Neutrophil (primary cell): ENCODE measurements at regions not wholly inside any gene's neighbourhood (a gene's known extent, or its start where the extent isn't known, plus 50 kb on each side); places are given as distances from the start of the nearest gene placed in this dataset.

ENCODE experiments used
- H3K27ac ChIP-seq: fragments of 200-600 bp; sonication (generic); 2 replicates; pipeline ENCODE4 v1.5.1; 2016; ENCODE audit warnings: mild to moderate bottlenecking, moderate library complexity
- H3K27me3 ChIP-seq: fragments of 200-600 bp; sonication (generic); 2 replicates; pipeline ENCODE4 v1.6.0; 2016; ENCODE audit warnings: mild to moderate bottlenecking
- H3K36me3 ChIP-seq: fragments of 200-600 bp; sonication (generic); 2 replicates; pipeline ENCODE4 v1.5.1; 2017
- H3K4me1 ChIP-seq, 2 experiments: fragments of 200-600 bp in 1 of 2; sonication (generic) in 1 of 2; 1 replicate in 1 of 2; 2 replicates in 1 of 2; pipeline versions ENCODE4 v1.5.1 to v1.6.1; 2013 to 2016; ENCODE audit warnings: low read depth in 1 of 2, low read length in 1 of 2, mild to moderate bottlenecking in 1 of 2, moderate library complexity in 1 of 2; ENCODE audit not compliant: control insufficient read depth in 1 of 2, insufficient read depth in 1 of 2
- H3K4me3 ChIP-seq, 2 experiments: fragments of 200-600 bp in 1 of 2; sonication (generic) in 1 of 2; 1 replicate in 1 of 2; 2 replicates in 1 of 2; pipeline ENCODE4 v1.5.1; 2013 to 2016; ENCODE audit warnings: low read depth in 1 of 2, low read length in 1 of 2, mild to moderate bottlenecking in 1 of 2, moderate library complexity in 1 of 2
- H3K9me3 ChIP-seq: fragments of 200-600 bp; sonication (generic); 2 replicates; pipeline ENCODE4 v1.5.1; 2016
- TF ChIP-seq, protein P1 (sequence below): fragments of 200-600 bp; sonication (generic); IDR thresholded peaks from 2 replicates; pipeline ENCODE4 v1.5.1; 2016; ENCODE audit warnings: antibody characterized with exemption

DNA sequence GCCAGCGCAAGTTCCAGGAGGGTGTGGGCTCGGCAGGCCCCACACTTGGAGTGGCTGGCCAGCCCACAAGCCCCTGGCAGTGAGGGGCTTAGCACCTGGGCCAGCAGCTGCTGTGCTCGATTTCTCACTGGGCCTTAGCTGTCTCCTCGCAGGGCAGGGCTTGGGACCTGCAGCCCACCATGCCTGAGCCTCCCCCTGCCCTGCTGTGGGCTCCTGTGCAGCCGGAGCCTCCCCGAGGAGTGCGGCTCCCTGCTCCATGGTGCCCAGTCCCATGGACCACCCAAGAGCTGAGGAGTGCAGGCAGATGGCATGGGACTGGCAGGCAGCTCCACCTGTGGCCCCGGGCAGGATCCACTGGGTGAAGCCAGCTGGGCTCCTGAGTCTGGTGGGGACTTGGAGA, 139.2 kb upstream of the CXCL13 start:
- Histone ChIP-seq H3K36me3 (no peaks in the 10 kb centered on the region), H3K27ac (no peak overlapping the region)

DNA sequence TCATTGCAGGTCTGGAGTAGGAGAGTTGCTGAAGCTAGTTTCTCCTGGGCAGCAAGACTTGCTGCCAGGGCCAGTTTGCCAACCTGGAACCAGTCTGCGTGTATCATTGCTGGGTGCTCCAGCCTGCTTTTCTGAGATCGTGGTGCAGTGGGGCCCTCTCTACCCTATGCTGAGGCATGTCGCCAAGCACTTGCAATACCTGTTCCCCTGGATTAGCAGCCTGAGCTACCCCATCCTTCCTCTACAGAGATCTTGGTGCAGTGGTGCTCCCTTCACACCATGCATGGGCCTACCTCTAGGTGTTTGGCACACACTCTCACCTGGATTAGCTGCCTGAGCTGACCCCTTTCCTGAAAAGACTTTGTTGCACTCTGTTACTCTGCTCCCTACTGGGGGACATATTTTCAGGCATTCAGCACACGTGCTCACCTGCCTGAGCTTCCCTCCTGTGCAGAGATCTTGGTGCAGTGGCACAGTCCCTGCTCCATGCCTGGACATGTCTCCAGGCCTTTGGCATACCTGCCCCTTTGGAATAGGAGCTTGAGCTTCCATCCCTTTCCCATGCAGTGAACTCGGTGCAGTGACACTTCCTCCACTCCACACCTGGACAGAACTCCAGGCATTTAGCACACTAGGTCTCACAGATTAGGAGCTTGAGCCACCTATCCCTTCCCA, 133.7 kb upstream of the CXCL13 start:
- Histone ChIP-seq H3K36me3 (no peaks in the 10 kb centered on the region), H3K9me3 (no peaks in the 10 kb centered on the region), H3K27me3 (no peaks in the 10 kb centered on the region), H3K4me1 (no peaks in the 10 kb centered on the region), H3K4me3 (no peak overlapping the region), H3K27ac (no peak overlapping the region)
- TF ChIP-seq, protein P1, sequence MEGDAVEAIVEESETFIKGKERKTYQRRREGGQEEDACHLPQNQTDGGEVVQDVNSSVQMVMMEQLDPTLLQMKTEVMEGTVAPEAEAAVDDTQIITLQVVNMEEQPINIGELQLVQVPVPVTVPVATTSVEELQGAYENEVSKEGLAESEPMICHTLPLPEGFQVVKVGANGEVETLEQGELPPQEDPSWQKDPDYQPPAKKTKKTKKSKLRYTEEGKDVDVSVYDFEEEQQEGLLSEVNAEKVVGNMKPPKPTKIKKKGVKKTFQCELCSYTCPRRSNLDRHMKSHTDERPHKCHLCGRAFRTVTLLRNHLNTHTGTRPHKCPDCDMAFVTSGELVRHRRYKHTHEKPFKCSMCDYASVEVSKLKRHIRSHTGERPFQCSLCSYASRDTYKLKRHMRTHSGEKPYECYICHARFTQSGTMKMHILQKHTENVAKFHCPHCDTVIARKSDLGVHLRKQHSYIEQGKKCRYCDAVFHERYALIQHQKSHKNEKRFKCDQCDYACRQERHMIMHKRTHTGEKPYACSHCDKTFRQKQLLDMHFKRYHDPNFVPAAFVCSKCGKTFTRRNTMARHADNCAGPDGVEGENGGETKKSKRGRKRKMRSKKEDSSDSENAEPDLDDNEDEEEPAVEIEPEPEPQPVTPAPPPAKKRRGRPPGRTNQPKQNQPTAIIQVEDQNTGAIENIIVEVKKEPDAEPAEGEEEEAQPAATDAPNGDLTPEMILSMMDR: no peak

More for the DNA sequence above, 139.2 kb upstream of the CXCL13 start:
- no peaks in the 10 kb centered on the region for H3K27me3 ChIP-seq
- no peaks in the 10 kb centered on the region for H3K9me3 ChIP-seq
- TF ChIP-seq, protein P1: no peak
- H3K4me1 ChIP-seq: no peaks in the 10 kb centered on the region
- H3K4me3 ChIP-seq: no peak overlapping the region

DNA sequence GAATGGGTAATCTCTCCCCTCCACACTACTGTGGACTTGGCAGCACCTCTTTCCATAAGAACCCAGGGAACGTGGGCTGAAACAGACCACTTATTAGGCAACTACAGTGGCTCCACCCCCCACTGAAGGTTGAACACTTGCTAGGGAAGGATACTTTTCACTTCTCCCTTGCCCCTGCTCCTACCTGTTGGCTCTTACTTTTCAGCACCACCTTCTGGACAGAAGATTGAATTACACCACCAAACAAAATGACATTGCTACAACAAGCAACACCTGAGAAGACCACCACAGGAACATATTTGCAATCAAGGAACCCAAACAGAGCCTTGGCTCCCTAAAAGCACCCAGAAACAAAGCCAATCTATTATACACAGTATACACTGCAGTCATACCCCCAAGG, 132.1 kb upstream of the CXCL13 start:
- H3K4me3 ChIP-seq: no peak overlapping the region
- no peaks in the 10 kb centered on the region for H3K9me3 ChIP-seq
- no peaks in the 10 kb centered on the region for H3K27me3 ChIP-seq
- H3K4me1 ChIP-seq: no peaks in the 10 kb centered on the region
- no peaks in the 10 kb centered on the region for H3K36me3 ChIP-seq
- TF ChIP-seq, protein P1: no peak
- no peak overlapping the region for H3K27ac ChIP-seq

DNA sequence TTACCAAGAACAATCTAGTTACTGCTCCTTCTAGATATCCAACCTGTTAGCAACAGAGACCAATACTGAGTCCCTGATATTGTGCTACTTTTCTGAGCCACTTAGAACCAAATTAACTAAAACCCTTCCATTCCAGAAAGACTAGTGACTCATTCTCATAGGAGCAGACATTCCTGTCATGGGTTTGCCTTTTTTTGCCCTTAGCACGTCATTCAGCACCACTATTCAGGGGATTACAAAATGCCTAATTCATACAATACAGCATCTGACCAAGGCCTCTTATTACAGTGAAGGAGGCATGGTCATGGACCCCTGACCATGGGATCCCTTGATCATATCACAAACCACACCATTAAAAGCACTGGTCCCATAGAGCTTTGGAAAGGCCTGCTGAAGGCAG, 123.8 kb upstream of the CXCL13 start:
- no peaks in the 10 kb centered on the region for H3K27me3 ChIP-seq
- no peak overlapping the region for H3K27ac ChIP-seq
- no peaks in the 10 kb centered on the region for H3K4me1 ChIP-seq
- TF ChIP-seq, protein P1: no peak
- H3K9me3 ChIP-seq: no peaks in the 10 kb centered on the region
- H3K4me3 ChIP-seq: no peak overlapping the region
- no peaks in the 10 kb centered on the region for H3K36me3 ChIP-seq

DNA sequence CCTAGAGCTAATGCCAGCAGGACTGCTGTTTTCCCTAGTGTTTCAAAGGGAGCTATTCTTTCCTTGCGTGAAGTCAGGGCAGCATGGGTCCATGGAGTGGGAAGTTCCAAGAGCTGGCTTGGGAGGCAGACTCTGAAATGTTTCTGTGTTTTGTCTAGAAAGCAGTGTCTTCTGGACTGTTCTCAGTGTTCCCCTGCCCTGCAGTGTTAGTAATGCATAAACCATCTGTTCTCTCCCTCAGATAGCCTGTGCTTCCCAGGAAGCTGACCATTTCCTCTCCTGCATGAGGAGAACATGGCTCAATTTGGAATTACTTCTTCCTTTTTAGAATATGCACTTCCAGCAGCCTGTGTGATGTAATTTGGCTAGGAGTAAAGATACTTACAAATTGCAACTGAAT, 116.7 kb upstream of the CXCL13 start:
- Histone ChIP-seq H3K9me3 (no peaks in the 10 kb centered on the region), H3K4me3 (no peak overlapping the region), H3K4me1 (no peaks in the 10 kb centered on the region), H3K27ac (no peak overlapping the region), H3K27me3 (no peaks in the 10 kb centered on the region), H3K36me3 (no peaks in the 10 kb centered on the region)
- TF ChIP-seq, protein P1: no peak
